MCF 10A (cell line): ENCODE measurements at regions not wholly inside any gene's neighbourhood (a gene's known extent, or its start where the extent isn't known, plus 50 kb on each side); places are given as distances from the start of the nearest gene placed in this dataset.

Source experiments
- BruUV-seq: library from RNA; stranded (reverse); fragments of 400-500 nt; replicated peaks from 2 replicates; lab custom pipeline; 2021; lab: Mats Ljungman, UMichigan
- CTCF ChIA-PET: fragments of 300-600 bp; sonication (Branson Sonifier 250); formaldehyde crosslinking; extraction: SDS; loops from one replicate; lab custom pipeline; 2021; ENCODE audit warnings: antibody characterized with exemption, inconsistent platforms; lab: Yijun Ruan, JAX
- POLR2A ChIA-PET: fragments of 300-600, 350-650 bp; sonication (Branson Sonifier 250); formaldehyde crosslinking; extraction: SDS; loops from one replicate; lab custom pipeline; 2020; ENCODE audit warnings: antibody characterized with exemption, inconsistent platforms; lab: Yijun Ruan, JAX
- DNase-seq: peaks from one replicate; pipeline ENCODE4 v3.0.0-alpha.2; 2018; ENCODE audit not compliant: unreplicated experiment
- H3K27ac Mint-ChIP-seq: one replicate; pipeline ENCODE4 v1.8.0; 2022; ENCODE audit warnings: mild to moderate bottlenecking, low read depth, mixed read lengths; ENCODE audit not compliant: unreplicated experiment
- H3K27me3 Mint-ChIP-seq: one replicate; pipeline ENCODE4 v1.8.0; 2022; ENCODE audit warnings: mixed read lengths; ENCODE audit not compliant: insufficient read depth, unreplicated experiment
- H3K36me3 Mint-ChIP-seq: one replicate; pipeline ENCODE4 v1.8.0; 2022; ENCODE audit warnings: mild to moderate bottlenecking, moderate library complexity, mixed read lengths; ENCODE audit not compliant: insufficient read depth, unreplicated experiment
- H3K4me1 Mint-ChIP-seq: one replicate; pipeline ENCODE4 v1.8.0; 2022; ENCODE audit warnings: mixed read lengths; ENCODE audit not compliant: insufficient read depth, unreplicated experiment
- H3K4me3 Mint-ChIP-seq: one replicate; pipeline ENCODE4 v1.8.0; 2022; ENCODE audit warnings: mild to moderate bottlenecking, moderate library complexity, mixed read lengths; ENCODE audit not compliant: unreplicated experiment
- H3K9me3 Mint-ChIP-seq: one replicate; pipeline ENCODE4 v1.8.0; 2022; ENCODE audit warnings: mixed read lengths; ENCODE audit not compliant: unreplicated experiment
- CTCF ChIP-seq: fragments of 200-600 bp; IDR thresholded peaks from one replicate; pipeline ENCODE4 v1.8.0; 2022; ENCODE audit warnings: antibody characterized with exemption, mild to moderate bottlenecking; ENCODE audit not compliant: unreplicated experiment
- intact Hi-C: fragments of 100-400 bp; cut with micrococcal nuclease; formaldehyde crosslinking; loops from 2 replicates; pipeline ENCODE4 v1.14.1; 2022

GRCh38 chr9:73280113-73280512, 128.4 kb downstream of the ANXA1 start:
- intact Hi-C loops, result no loop called here
- ChIA-PET CTCF (no interaction called here), POLR2A (no interaction called here)
- Mint-ChIP-seq H3K4me1 (no peaks in the 10 kb centered on the region), H3K9me3 (no peaks in the 10 kb centered on the region), H3K4me3 (no peak overlapping the region), H3K27me3 (peaks cover 90% of the 10 kb centered on the region), H3K36me3 (no peaks in the 10 kb centered on the region), H3K27ac (no peak overlapping the region)
- DNase-seq, result no peak
- no peak for TF ChIP-seq CTCF
- no TSS peak for BruUV-seq

- no peak overlapping the region for H3K27ac Mint-ChIP-seq
- no peak for TF ChIP-seq CTCF
- no TSS peak for BruUV-seq
- H3K4me3 Mint-ChIP-seq, result no peak overlapping the region
- H3K27me3 Mint-ChIP-seq, result peaks cover 58% of the 10 kb centered on the region
- no peaks in the 10 kb centered on the region for H3K4me1 Mint-ChIP-seq
- intact Hi-C loops, result no loop called here
- H3K9me3 Mint-ChIP-seq, result no peaks in the 10 kb centered on the region
- ChIA-PET CTCF (no interaction called here), POLR2A (no interaction called here)
- no peaks in the 10 kb centered on the region for H3K36me3 Mint-ChIP-seq
- DNase-seq, result no peak
Measured at GRCh38 chr9:73284377-73284776, 132.7 kb downstream of the ANXA1 start.

- H3K9me3 Mint-ChIP-seq, result no peaks in the 10 kb centered on the region
- no peaks in the 10 kb centered on the region for H3K36me3 Mint-ChIP-seq
- POLR2A ChIA-PET, result no interaction called here
- intact Hi-C loops, result no loop called here
- CTCF ChIA-PET, result no interaction called here
- TF ChIP-seq CTCF, result no peak
- no peak overlapping the region for H3K4me3 Mint-ChIP-seq
- peaks cover 31% of the 10 kb centered on the region for H3K27me3 Mint-ChIP-seq
- no TSS peak for BruUV-seq
- no peak for DNase-seq
- no peaks in the 10 kb centered on the region for H3K4me1 Mint-ChIP-seq
- no peak overlapping the region for H3K27ac Mint-ChIP-seq
Measured at GRCh38 chr9:73294336-73294735, 142.7 kb downstream of the ANXA1 start.

GRCh38 chr9:73325983-73326382, 174.3 kb downstream of the ANXA1 start:
- Mint-ChIP-seq H3K27me3 (peaks cover 43% of the 10 kb centered on the region), H3K9me3 (no peaks in the 10 kb centered on the region), H3K36me3 (no peaks in the 10 kb centered on the region), H3K4me3 (no peak overlapping the region), H3K27ac (no peak overlapping the region), H3K4me1 (no peaks in the 10 kb centered on the region)
- no peak for TF ChIP-seq CTCF
- no TSS peak for BruUV-seq
- DNase-seq, result no peak
- intact Hi-C loops, result no loop called here
- CTCF ChIA-PET, result no interaction called here
- POLR2A ChIA-PET, result no interaction called here
